ENCODE measurements at regions not wholly inside any gene's neighbourhood (a gene's known extent, or its start where the extent isn't known, plus 50 kb on each side); places are given as distances from the start of the nearest gene placed in this dataset.
"Not testable (repeated sequence)": the region's sequence is repeated elsewhere in the genome, so short reads cannot be mapped to it uniquely, and the experiment has no call there.

- BruUV-seq (replicated peaks) = no TSS peak
- peaks cover 8% of the 10 kb centered on the region for H3K27me3 ChIP-seq (ENCODE audit: control insufficient read depth, insufficient read depth, low read length)
- no peaks in the 10 kb centered on the region for H3K4me1 ChIP-seq (ENCODE audit: control insufficient read depth, insufficient read depth, low read length)
- in situ Hi-C loops (cut with HindIII; ENCODE audit: low pct_unique_long_range_greater_than_20kb, low sequenced_read_pairs) (no loop called here), intact Hi-C loops (cut with micrococcal nuclease; ENCODE audit: unreplicated experiment) (no loop called here)
- no peaks in the 10 kb centered on the region for H3K36me3 ChIP-seq (ENCODE audit: control insufficient read depth, insufficient read depth, low read length)
- H3K4me3 ChIP-seq (ENCODE audit: low read depth in 2 of 2, low read length in 2 of 2) = no peak overlapping the region
- no peak for ATAC-seq
- no peak for DNase-seq (ENCODE audit: low read depth, low spot score)
- no peak for TF ChIP-seq POLR2AphosphoS5 (IDR thresholded peaks at IDR 0.05; ENCODE audit: low read depth, low read length)
- no peak for TF ChIP-seq REST (IDR thresholded peaks at IDR 0.05; ENCODE audit: insufficient read depth in 1 of 2, low read depth in 2 of 2, low read length in 1 of 2)
- TF ChIP-seq SIN3A (IDR thresholded peaks at IDR 0.05; ENCODE audit: borderline replicate concordance, insufficient read depth, low read depth, low read length) = no peak
- TF ChIP-seq TCF7L2 (IDR thresholded peaks at IDR 0.05; ENCODE audit: low read depth, low read length) = no peak
- no peak for TF ChIP-seq CTCF (IDR thresholded peaks at IDR 0.05)
- CTCF ChIA-PET = no interaction called here
- POLR2A ChIA-PET = no interaction called here
- no peaks in the 10 kb centered on the region for H3K9me3 ChIP-seq (ENCODE audit: control insufficient read depth, insufficient read depth, low read depth, low read length)
- H3K27ac ChIP-seq (ENCODE audit: low read length) = no peak overlapping the region
Measured at GRCh38 chr6:1453024-1453423, 63.6 kb downstream of the FOXF2 start.

- intact Hi-C loops (cut with micrococcal nuclease; ENCODE audit: unreplicated experiment); H3K27ac ChIP-seq (ENCODE audit: low read length); H3K4me3 ChIP-seq (ENCODE audit: low read depth in 2 of 2, low read length in 2 of 2); H3K9me3 ChIP-seq (ENCODE audit: control insufficient read depth, insufficient read depth, low read depth, low read length); POLR2A ChIA-PET; H3K36me3 ChIP-seq (ENCODE audit: control insufficient read depth, insufficient read depth, low read length); H3K4me1 ChIP-seq (ENCODE audit: control insufficient read depth, insufficient read depth, low read length); CTCF ChIA-PET; in situ Hi-C loops (cut with HindIII; ENCODE audit: low pct_unique_long_range_greater_than_20kb, low sequenced_read_pairs); H3K27me3 ChIP-seq (ENCODE audit: control insufficient read depth, insufficient read depth, low read length); DNase-seq (ENCODE audit: low read depth, low spot score); BruUV-seq (replicated peaks); ATAC-seq: not testable (repeated sequence)
Measured at GRCh38 chr6:1456816-1457215, 67.4 kb downstream of the FOXF2 start.

GRCh38 chr6:1461207-1461606 is 71.8 kb downstream of the FOXF2 start:
- Histone ChIP-seq H3K4me3 (ENCODE audit: low read depth in 2 of 2, low read length in 2 of 2) (no peak overlapping the region), H3K36me3 (ENCODE audit: control insufficient read depth, insufficient read depth, low read length) (no peaks in the 10 kb centered on the region), H3K27me3 (ENCODE audit: control insufficient read depth, insufficient read depth, low read length) (peaks cover 3% of the 10 kb centered on the region; the same call in 1 of the 2 replicates), H3K4me1 (ENCODE audit: control insufficient read depth, insufficient read depth, low read length) (no peaks in the 10 kb centered on the region), H3K9me3 (ENCODE audit: control insufficient read depth, insufficient read depth, low read depth, low read length) (no peaks in the 10 kb centered on the region), H3K27ac (ENCODE audit: low read length) (no peak overlapping the region)
- ATAC-seq (no peak), DNase-seq (ENCODE audit: low read depth, low spot score) (no peak)
- POLR2A ChIA-PET = interaction anchor here (0.6 kb wide), 2 partner anchors 153 to 751 kb away, joined by 3 to 5 read pairs; no protein-coding TSS in a partner anchor
- intact Hi-C loops (cut with micrococcal nuclease; ENCODE audit: unreplicated experiment) = no loop called here
- TF ChIP-seq POLR2AphosphoS5 (IDR thresholded peaks at IDR 0.05; ENCODE audit: low read depth, low read length) (no peak), CTCF (IDR thresholded peaks at IDR 0.05) (no peak), TCF7L2 (IDR thresholded peaks at IDR 0.05; ENCODE audit: low read depth, low read length) (no peak), REST (IDR thresholded peaks at IDR 0.05; ENCODE audit: insufficient read depth in 1 of 2, low read depth in 2 of 2, low read length in 1 of 2) (no peak), SIN3A (IDR thresholded peaks at IDR 0.05; ENCODE audit: borderline replicate concordance, insufficient read depth, low read depth, low read length) (no peak)
- BruUV-seq (replicated peaks) = no TSS peak
- CTCF ChIA-PET = no interaction called here
- in situ Hi-C loops (cut with HindIII; ENCODE audit: low pct_unique_long_range_greater_than_20kb, low sequenced_read_pairs) = no loop called here
